CD4-positive, alpha-beta T cell (primary cell): ENCODE measurements at regions not wholly inside any gene's neighbourhood (a gene's known extent, or its start where the extent isn't known, plus 50 kb on each side); places are given as distances from the start of the nearest gene placed in this dataset.
A peak's percentile ranks its signal among the peaks of the same experiment; 100 is the strongest.
"Not testable (repeated sequence)": the region's sequence is repeated elsewhere in the genome, so short reads cannot be mapped to it uniquely, and the experiment has no call there.

Source experiments
- ATAC-seq: fragments of 200-7000 bp; cut with Tn5 transposase; one replicate; pipeline ENCODE4 v1.10.0; 2022; ENCODE audit warnings: mild to moderate bottlenecking; ENCODE audit not compliant: poor library complexity
- CTCF ChIA-PET: fragments of 350-600 bp; sonication (Branson Sonifier 250); formaldehyde crosslinking; loops from one replicate; lab custom pipeline; 2021; ENCODE audit warnings: antibody characterized with exemption, inconsistent platforms; lab: Charles Lee
- POLR2A ChIA-PET: fragments of 350-600 bp; sonication (Branson Sonifier 250); formaldehyde crosslinking; loops from one replicate; lab custom pipeline; 2021; ENCODE audit warnings: antibody characterized with exemption, inconsistent platforms; lab: Charles Lee
- DNase-seq, 14 experiments: peaks; one replicate each; pipeline ENCODE4 v3.0.0-alpha.2; 2013 to 2020; ENCODE audit warnings: mixed read lengths in 2 of 14
- H3K27ac ChIP-seq, 2 donors: one replicate each; pipeline versions ENCODE4 v1.5.1 to v1.7.0; 2013; ENCODE audit warnings: low read length in 2 of 2, low read depth in 1 of 2, mild to moderate bottlenecking in 1 of 2
- H3K27me3 ChIP-seq, 2 experiments: 1 replicate in 1 of 2; 2 replicates in 1 of 2; pipeline versions ENCODE4 v1.6.1 to v1.7.0; 2013; ENCODE audit warnings: low read length in 2 of 2, control low read depth in 1 of 2, mild to moderate bottlenecking in 1 of 2, moderate library complexity in 1 of 2; ENCODE audit not compliant: insufficient read depth in 2 of 2, control insufficient read depth in 1 of 2
- H3K36me3 ChIP-seq: one replicate; pipeline ENCODE4 v1.6.1; 2013; ENCODE audit warnings: low read length, control low read depth; ENCODE audit not compliant: insufficient read depth
- H3K4me1 ChIP-seq: one replicate; pipeline ENCODE4 v1.6.1; 2013; ENCODE audit warnings: low read length, control low read depth; ENCODE audit not compliant: insufficient read depth
- H3K4me3 ChIP-seq: one replicate; pipeline ENCODE4 v1.5.1; 2013; ENCODE audit warnings: mild to moderate bottlenecking, low read length, moderate library complexity
- H3K9me3 ChIP-seq, 2 experiments: 1 replicate in 1 of 2; 2 replicates in 1 of 2; pipeline versions ENCODE4 v1.6.1 to v1.7.0; 2013; ENCODE audit warnings: low read length in 2 of 2, mild to moderate bottlenecking in 2 of 2, control low read depth in 1 of 2, moderate library complexity in 1 of 2; ENCODE audit not compliant: control insufficient read depth in 1 of 2, insufficient read depth in 1 of 2
- H3K27ac Mint-ChIP-seq: one replicate; pipeline ENCODE4 v1.8.0; 2020; ENCODE audit warnings: mixed read lengths
- H3K27me3 Mint-ChIP-seq: one replicate; pipeline ENCODE4 v1.8.0; 2021; ENCODE audit warnings: mixed read lengths
- H3K36me3 Mint-ChIP-seq: one replicate; pipeline ENCODE4 v1.8.0; 2021; ENCODE audit warnings: low read depth, mixed read lengths
- H3K4me1 Mint-ChIP-seq: one replicate; pipeline ENCODE4 v1.8.0; 2021; ENCODE audit warnings: low read depth, mixed read lengths
- H3K4me3 Mint-ChIP-seq: one replicate; pipeline ENCODE4 v1.8.0; 2020; ENCODE audit warnings: mild to moderate bottlenecking, mixed read lengths
- H3K9me3 Mint-ChIP-seq: one replicate; pipeline ENCODE4 v1.8.0; 2020; ENCODE audit warnings: mixed read lengths
- intact Hi-C, 2 experiments: fragments of 100-400 bp; cut with DNase I in 1 of 2; cut with micrococcal nuclease in 1 of 2; formaldehyde crosslinking; loops; one replicate each; pipeline versions ENCODE4 v1.15.1 to v1.9.0; 2023 to 2025; cut with DNase I, micrococcal nuclease

- intact Hi-C loops, H3K36me3 ChIP-seq, H3K27ac ChIP-seq, H3K36me3 Mint-ChIP-seq, H3K4me1 ChIP-seq, H3K4me3 ChIP-seq, ATAC-seq, H3K4me3 Mint-ChIP-seq, H3K9me3 ChIP-seq, POLR2A ChIA-PET, CTCF ChIA-PET, H3K27me3 ChIP-seq, H3K9me3 Mint-ChIP-seq, H3K27me3 Mint-ChIP-seq, H3K27ac Mint-ChIP-seq, DNase-seq, H3K4me1 Mint-ChIP-seq: not testable (repeated sequence)
Measured at GRCh38 chr1:149301282-149301681, 173.6 kb upstream of the NBPF19 start.

- ATAC-seq, result peak; percentile 77
- H3K27me3 ChIP-seq, H3K4me1 ChIP-seq, H3K4me3 Mint-ChIP-seq, DNase-seq, H3K4me1 Mint-ChIP-seq, H3K9me3 Mint-ChIP-seq, H3K27ac ChIP-seq, CTCF ChIA-PET, H3K36me3 ChIP-seq, H3K27me3 Mint-ChIP-seq, POLR2A ChIA-PET, intact Hi-C loops, H3K4me3 ChIP-seq, H3K27ac Mint-ChIP-seq, H3K9me3 ChIP-seq, H3K36me3 Mint-ChIP-seq: not testable (repeated sequence)
Measured at GRCh38 chr1:149304796-149305195, 170.0 kb upstream of the NBPF19 start.

- POLR2A ChIA-PET, H3K27me3 ChIP-seq, H3K27ac Mint-ChIP-seq, H3K4me1 ChIP-seq, H3K27ac ChIP-seq, H3K4me1 Mint-ChIP-seq, H3K4me3 ChIP-seq, ATAC-seq, DNase-seq, H3K27me3 Mint-ChIP-seq, H3K36me3 ChIP-seq, H3K36me3 Mint-ChIP-seq, CTCF ChIA-PET, H3K4me3 Mint-ChIP-seq, intact Hi-C loops, H3K9me3 ChIP-seq, H3K9me3 Mint-ChIP-seq: not testable (repeated sequence)
Measured at GRCh38 chr1:149307640-149308039, 167.2 kb upstream of the NBPF19 start.

GRCh38 chr1:149314921-149315320, 159.9 kb upstream of the NBPF19 start:
- H3K9me3 ChIP-seq, H3K27me3 ChIP-seq, H3K36me3 Mint-ChIP-seq, POLR2A ChIA-PET, CTCF ChIA-PET, H3K27ac ChIP-seq, H3K4me3 Mint-ChIP-seq, ATAC-seq, H3K4me1 ChIP-seq, intact Hi-C loops, DNase-seq, H3K4me3 ChIP-seq, H3K27me3 Mint-ChIP-seq, H3K36me3 ChIP-seq, H3K4me1 Mint-ChIP-seq, H3K27ac Mint-ChIP-seq, H3K9me3 Mint-ChIP-seq: not testable (repeated sequence)

- H3K4me3 Mint-ChIP-seq, ATAC-seq, CTCF ChIA-PET, POLR2A ChIA-PET, H3K4me3 ChIP-seq, H3K27ac Mint-ChIP-seq, H3K27ac ChIP-seq, intact Hi-C loops, DNase-seq, H3K4me1 ChIP-seq, H3K4me1 Mint-ChIP-seq, H3K36me3 ChIP-seq, H3K9me3 ChIP-seq, H3K27me3 ChIP-seq, H3K36me3 Mint-ChIP-seq, H3K27me3 Mint-ChIP-seq, H3K9me3 Mint-ChIP-seq: not testable (repeated sequence)
Measured at GRCh38 chr1:149320971-149321731, 153.7 kb upstream of the NBPF19 start.

GRCh38 chr1:149321732-149322016, 153.2 kb upstream of the NBPF19 start:
- H3K36me3 Mint-ChIP-seq, H3K9me3 Mint-ChIP-seq, ATAC-seq, H3K4me3 Mint-ChIP-seq, H3K27ac Mint-ChIP-seq, H3K27me3 Mint-ChIP-seq, H3K36me3 ChIP-seq, intact Hi-C loops, H3K27me3 ChIP-seq, H3K9me3 ChIP-seq, DNase-seq, H3K4me3 ChIP-seq, POLR2A ChIA-PET, H3K4me1 ChIP-seq, H3K4me1 Mint-ChIP-seq, H3K27ac ChIP-seq, CTCF ChIA-PET: not testable (repeated sequence)

- H3K4me3 ChIP-seq, ATAC-seq, DNase-seq, H3K36me3 Mint-ChIP-seq, H3K4me1 ChIP-seq, CTCF ChIA-PET, H3K27ac ChIP-seq, H3K36me3 ChIP-seq, H3K9me3 ChIP-seq, H3K27me3 Mint-ChIP-seq, H3K9me3 Mint-ChIP-seq, H3K27ac Mint-ChIP-seq, H3K4me1 Mint-ChIP-seq, H3K27me3 ChIP-seq, POLR2A ChIA-PET, H3K4me3 Mint-ChIP-seq, intact Hi-C loops: not testable (repeated sequence)
Measured at GRCh38 chr1:149330081-149330335, 144.8 kb upstream of the NBPF19 start.
